Natural killer cell treated with Interleukin-12 subunit alpha and Interleukin-12 subunit beta and Interleukin-15 and Interleukin-18, amount 100 ng/mL, for 72 hours (primary cell): ENCODE measurements at regions not wholly inside any gene's neighbourhood (a gene's known extent, or its start where the extent isn't known, plus 50 kb on each side); places are given as distances from the start of the nearest gene placed in this dataset.
A peak's percentile ranks its signal among the peaks of the same experiment; 100 is the strongest.

Source experiments
- ATAC-seq, 2 donors: fragments of 150-1000 bp; cut with Tn5 transposase in 1 of 2; sonication (Bioruptor Pico), chemical (Tn5 transposase) in 1 of 2; 2 replicates each; pipeline ENCODE4 v1.10.0; 2021
- DNase-seq: peaks from one replicate; pipeline ENCODE4 v3.0.0; 2022; ENCODE audit warnings: low spot score
- H3K27ac Mint-ChIP-seq, 2 donors: 1 replicate in 1 of 2; 2 replicates in 1 of 2; pipeline ENCODE4 v1.8.0; 2022; ENCODE audit warnings: mixed read lengths in 2 of 2, mild to moderate bottlenecking in 1 of 2, moderate library complexity in 1 of 2
- H3K27me3 Mint-ChIP-seq, 2 donors: 1 replicate in 1 of 2; 2 replicates in 1 of 2; pipeline ENCODE4 v1.8.0; 2022; ENCODE audit warnings: mixed read lengths in 2 of 2
- H3K36me3 Mint-ChIP-seq: one replicate; pipeline ENCODE4 v1.8.0; 2022; ENCODE audit warnings: mixed read lengths
- H3K4me1 Mint-ChIP-seq, 2 donors: 1 replicate in 1 of 2; 2 replicates in 1 of 2; pipeline ENCODE4 v1.8.0; 2022; ENCODE audit warnings: low read depth in 2 of 2, mixed read lengths in 2 of 2, mild to moderate bottlenecking in 1 of 2
- H3K4me3 Mint-ChIP-seq: one replicate; pipeline ENCODE4 v1.8.0; 2022; ENCODE audit warnings: mixed read lengths
- H3K9me3 Mint-ChIP-seq: 2 replicates; pipeline ENCODE4 v1.8.0; 2022; ENCODE audit warnings: mixed read lengths

DNA sequence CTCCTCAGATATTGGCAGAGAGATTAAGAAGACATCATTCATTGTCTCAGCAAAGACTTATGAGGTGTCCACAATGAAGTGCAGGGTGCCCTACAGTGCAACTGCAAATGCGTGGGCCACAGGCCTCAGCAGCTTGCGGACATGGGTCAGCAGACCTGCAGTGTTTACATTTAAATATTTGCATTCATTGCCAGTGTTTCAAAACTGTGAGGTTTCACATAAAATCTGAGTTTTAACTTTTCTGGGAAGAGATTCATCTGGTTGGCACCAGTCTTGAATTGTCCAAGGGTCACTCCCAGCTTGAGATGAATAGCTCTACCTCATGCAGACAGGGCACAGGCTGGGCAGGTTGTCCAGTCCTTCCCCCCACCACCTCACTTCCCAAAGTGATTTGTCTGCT is 286.8 kb upstream of the DUSP10 start:
- Mint-ChIP-seq H3K27me3 (peaks cover 8 to 18% of the 10 kb centered on the region in 2 donors), H3K9me3 (no peaks in the 10 kb centered on the region), H3K36me3 (no peaks in the 10 kb centered on the region), H3K27ac (no peak overlapping the region), H3K4me3 (no peak overlapping the region), H3K4me1 (no peaks in the 10 kb centered on the region)
- DNase-seq (no peak), ATAC-seq (no peak)

GRCh38 chr1:222028116-222028515 is 286.2 kb upstream of the DUSP10 start:
- ATAC-seq (no peak), DNase-seq (no peak)
- Mint-ChIP-seq H3K36me3 (no peaks in the 10 kb centered on the region), H3K4me1 (no peaks in the 10 kb centered on the region), H3K9me3 (no peaks in the 10 kb centered on the region), H3K4me3 (no peak overlapping the region), H3K27me3 (peaks cover 8 to 18% of the 10 kb centered on the region in 2 donors), H3K27ac (no peak overlapping the region)

- Mint-ChIP-seq H3K4me3 (no peak overlapping the region), H3K27ac (no peak overlapping the region), H3K36me3 (no peaks in the 10 kb centered on the region), H3K4me1 (no peaks in the 10 kb centered on the region), H3K9me3 (no peaks in the 10 kb centered on the region), H3K27me3 (peaks cover 15 to 17% of the 10 kb centered on the region in 2 donors)
- DNase-seq (no peak), ATAC-seq (no peak)
Observed at GRCh38 chr1:222026280-222026679, 284.4 kb upstream of the DUSP10 start.

DNA sequence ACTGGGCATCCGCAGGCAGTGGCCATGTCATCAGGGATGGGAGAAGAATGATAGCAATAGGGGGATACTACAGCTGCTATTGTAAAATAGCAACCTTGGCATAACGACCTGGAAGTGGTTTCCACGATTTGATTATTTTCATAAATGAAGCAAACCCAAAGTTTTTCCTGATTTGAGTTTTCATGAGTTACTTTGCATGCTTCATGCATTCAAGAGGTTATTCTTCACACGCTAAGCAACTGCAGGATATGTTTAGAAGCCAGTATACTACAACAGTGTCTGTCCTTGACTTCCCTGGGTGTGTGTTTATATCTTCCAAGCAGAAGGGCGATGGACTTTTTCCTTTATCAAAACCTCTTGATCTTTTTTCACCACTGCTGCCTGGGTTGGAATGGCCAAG is 281.1 kb upstream of the DUSP10 start:
- no peaks in the 10 kb centered on the region for H3K36me3 Mint-ChIP-seq
- H3K9me3 Mint-ChIP-seq: no peaks in the 10 kb centered on the region
- H3K4me3 Mint-ChIP-seq: no peak overlapping the region
- DNase-seq (no peak), ATAC-seq (peak in 1 of 2 donors; percentile 59)
- peak overlapping the region in 1 of 2 donors; percentile 31 for H3K27ac Mint-ChIP-seq
- H3K4me1 Mint-ChIP-seq: peaks cover 0 to 9% of the 10 kb centered on the region in 2 donors
- peaks cover 15 to 17% of the 10 kb centered on the region in 2 donors for H3K27me3 Mint-ChIP-seq

DNA sequence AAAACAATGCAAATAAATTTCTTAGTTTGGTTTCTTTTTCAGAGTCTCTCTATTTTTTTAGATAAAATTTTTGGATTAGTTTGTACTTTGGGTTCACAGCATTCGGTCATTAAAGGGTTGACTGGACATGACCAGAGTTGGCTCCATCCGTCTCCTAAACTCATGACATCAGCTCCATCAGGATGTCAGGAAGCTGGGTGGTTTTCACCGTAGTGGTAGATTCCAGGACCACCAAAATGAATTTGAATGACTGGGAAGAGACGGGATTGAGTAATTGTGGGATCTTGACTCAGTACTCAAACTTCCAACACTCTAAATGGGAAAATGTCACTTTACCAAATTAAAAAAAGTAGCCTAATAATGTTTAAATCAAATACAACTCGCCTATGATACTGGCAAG is 279.2 kb upstream of the DUSP10 start:
- no peaks in the 10 kb centered on the region for H3K36me3 Mint-ChIP-seq
- no peak overlapping the region for H3K4me3 Mint-ChIP-seq
- DNase-seq (no peak), ATAC-seq (no peak)
- H3K4me1 Mint-ChIP-seq: peaks cover 0 to 9% of the 10 kb centered on the region in 2 donors
- no peak overlapping the region for H3K27ac Mint-ChIP-seq
- peaks cover 6 to 9% of the 10 kb centered on the region in 2 donors for H3K27me3 Mint-ChIP-seq
- H3K9me3 Mint-ChIP-seq: no peaks in the 10 kb centered on the region

GRCh38 chr1:222020553-222020952 is 278.7 kb upstream of the DUSP10 start:
- Mint-ChIP-seq H3K36me3 (no peaks in the 10 kb centered on the region), H3K27ac (no peak overlapping the region), H3K4me3 (no peak overlapping the region), H3K27me3 (peaks cover 3 to 7% of the 10 kb centered on the region in 2 donors), H3K9me3 (no peaks in the 10 kb centered on the region), H3K4me1 (peaks cover 0 to 9% of the 10 kb centered on the region in 2 donors)
- ATAC-seq: no peak
- no peak for DNase-seq

DNA sequence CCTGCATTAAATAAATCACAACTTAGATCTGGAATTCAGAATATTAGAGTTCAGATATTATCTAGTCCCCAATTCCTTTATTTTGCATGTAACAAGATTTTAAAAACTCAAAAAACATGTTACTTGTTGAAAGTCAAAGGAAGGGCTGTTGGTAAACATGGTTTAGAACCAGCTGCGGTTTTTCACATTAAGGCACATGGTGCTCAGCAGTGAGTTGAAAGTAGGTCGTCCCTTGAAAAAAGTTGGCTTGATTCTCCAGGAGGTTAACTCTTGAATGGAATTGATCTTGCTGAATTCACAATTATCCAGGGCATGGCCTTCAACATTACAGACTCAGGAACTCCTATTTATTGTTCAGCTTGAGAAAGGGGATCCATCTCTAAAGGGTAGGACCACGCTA is 277.1 kb upstream of the DUSP10 start:
- no peak overlapping the region for H3K27ac Mint-ChIP-seq
- peaks cover 0 to 9% of the 10 kb centered on the region in 2 donors for H3K4me1 Mint-ChIP-seq
- no peaks in the 10 kb centered on the region for H3K9me3 Mint-ChIP-seq
- H3K27me3 Mint-ChIP-seq: peaks cover 3 to 7% of the 10 kb centered on the region in 2 donors
- ATAC-seq: no peak
- no peaks in the 10 kb centered on the region for H3K36me3 Mint-ChIP-seq
- no peak for DNase-seq
- no peak overlapping the region for H3K4me3 Mint-ChIP-seq

GRCh38 chr1:222018041-222018440 is 276.2 kb upstream of the DUSP10 start:
- H3K4me1 Mint-ChIP-seq: peaks cover 0 to 9% of the 10 kb centered on the region in 2 donors
- no peaks in the 10 kb centered on the region for H3K36me3 Mint-ChIP-seq
- H3K27me3 Mint-ChIP-seq: peaks cover 3 to 7% of the 10 kb centered on the region in 2 donors
- no peak overlapping the region for H3K4me3 Mint-ChIP-seq
- no peak for ATAC-seq
- H3K27ac Mint-ChIP-seq: no peak overlapping the region
- DNase-seq: no peak
- no peaks in the 10 kb centered on the region for H3K9me3 Mint-ChIP-seq

- ATAC-seq (no peak), DNase-seq (no peak)
- peaks cover 0 to 9% of the 10 kb centered on the region in 2 donors for H3K4me1 Mint-ChIP-seq
- no peak overlapping the region for H3K4me3 Mint-ChIP-seq
- H3K27me3 Mint-ChIP-seq: no peaks in the 10 kb centered on the region
- no peak overlapping the region for H3K27ac Mint-ChIP-seq
- H3K9me3 Mint-ChIP-seq: no peaks in the 10 kb centered on the region
- H3K36me3 Mint-ChIP-seq: no peaks in the 10 kb centered on the region
Observed at GRCh38 chr1:222015686-222016085, 273.8 kb upstream of the DUSP10 start.

- ATAC-seq (no peak), DNase-seq (no peak)
- Mint-ChIP-seq H3K4me1 (peaks cover under 1 to 2% of the 10 kb centered on the region in 2 donors), H3K9me3 (no peaks in the 10 kb centered on the region), H3K36me3 (no peaks in the 10 kb centered on the region), H3K27ac (no peak overlapping the region), H3K4me3 (no peak overlapping the region), H3K27me3 (no peaks in the 10 kb centered on the region)
Observed at GRCh38 chr1:222014001-222014400, 272.1 kb upstream of the DUSP10 start.

- Mint-ChIP-seq H3K4me1 (peaks cover 0 to 4% of the 10 kb centered on the region in 2 donors), H3K36me3 (no peaks in the 10 kb centered on the region), H3K27ac (no peak overlapping the region), H3K9me3 (no peaks in the 10 kb centered on the region), H3K27me3 (no peaks in the 10 kb centered on the region), H3K4me3 (no peak overlapping the region)
- DNase-seq: no peak
- ATAC-seq: no peak
Observed at GRCh38 chr1:222012816-222013215, 270.9 kb upstream of the DUSP10 start.

GRCh38 chr1:222010306-222010705 is 268.4 kb upstream of the DUSP10 start:
- H3K4me3 Mint-ChIP-seq: no peak overlapping the region
- H3K27me3 Mint-ChIP-seq: no peaks in the 10 kb centered on the region
- ATAC-seq (no peak), DNase-seq (no peak)
- peak overlapping the region in 1 of 2 donors; percentile 49 for H3K27ac Mint-ChIP-seq
- peaks cover 0 to 4% of the 10 kb centered on the region in 2 donors for H3K4me1 Mint-ChIP-seq
- no peaks in the 10 kb centered on the region for H3K9me3 Mint-ChIP-seq
- no peaks in the 10 kb centered on the region for H3K36me3 Mint-ChIP-seq

DNA sequence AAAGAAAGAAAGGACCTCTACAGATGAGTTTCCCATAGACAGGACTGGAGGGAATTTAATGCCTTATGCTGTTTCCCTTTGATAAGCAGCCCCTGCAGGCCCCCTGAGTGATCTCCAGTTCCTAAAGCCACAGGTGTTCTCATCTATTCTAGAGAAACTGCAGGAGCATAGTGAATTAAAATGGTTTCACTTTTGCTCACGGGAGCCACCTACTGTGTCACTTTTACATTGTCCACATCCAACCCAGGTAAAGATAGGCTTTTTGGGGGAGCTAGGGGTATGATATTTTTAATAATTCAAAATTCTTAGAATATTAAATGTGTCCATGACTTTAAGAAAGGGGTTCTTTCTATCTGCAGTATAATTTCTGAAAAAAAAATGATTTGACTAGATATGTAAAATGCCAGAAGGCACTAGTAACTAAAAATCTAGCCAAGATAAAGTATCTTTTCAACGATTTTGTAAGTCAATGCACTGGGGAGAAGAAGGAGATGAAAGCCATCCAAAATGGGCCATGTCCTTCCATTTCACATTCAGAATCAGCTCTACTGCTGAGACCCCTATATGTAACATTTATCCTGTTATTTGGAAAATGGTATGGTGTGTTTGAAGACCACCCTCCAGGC is 267.3 kb upstream of the DUSP10 start:
- H3K9me3 Mint-ChIP-seq: no peaks in the 10 kb centered on the region
- no peak overlapping the region for H3K4me3 Mint-ChIP-seq
- DNase-seq: no peak
- ATAC-seq: no peak
- H3K27me3 Mint-ChIP-seq: no peaks in the 10 kb centered on the region
- no peaks in the 10 kb centered on the region for H3K36me3 Mint-ChIP-seq
- H3K4me1 Mint-ChIP-seq: peaks cover 0 to 4% of the 10 kb centered on the region in 2 donors
- peak overlapping the region in 1 of 2 donors; percentile 49 for H3K27ac Mint-ChIP-seq

GRCh38 chr1:222006715-222007114 is 264.8 kb upstream of the DUSP10 start:
- no peak overlapping the region for H3K4me3 Mint-ChIP-seq
- no peaks in the 10 kb centered on the region for H3K36me3 Mint-ChIP-seq
- ATAC-seq (no peak), DNase-seq (no peak)
- peak overlapping the region in 1 of 2 donors; percentile 33 for H3K27ac Mint-ChIP-seq
- peaks cover 0 to 9% of the 10 kb centered on the region in 2 donors for H3K4me1 Mint-ChIP-seq
- no peaks in the 10 kb centered on the region for H3K27me3 Mint-ChIP-seq
- H3K9me3 Mint-ChIP-seq: no peaks in the 10 kb centered on the region

GRCh38 chr1:222004784-222005183 is 262.9 kb upstream of the DUSP10 start:
- H3K9me3 Mint-ChIP-seq: no peaks in the 10 kb centered on the region
- peaks cover 0 to 9% of the 10 kb centered on the region in 2 donors for H3K4me1 Mint-ChIP-seq
- ATAC-seq (no peak), DNase-seq (no peak)
- no peaks in the 10 kb centered on the region for H3K27me3 Mint-ChIP-seq
- no peak overlapping the region for H3K4me3 Mint-ChIP-seq
- no peaks in the 10 kb centered on the region for H3K36me3 Mint-ChIP-seq
- no peak overlapping the region for H3K27ac Mint-ChIP-seq
